ENCODE measurements at regions not wholly inside any gene's neighbourhood (a gene's known extent, or its start where the extent isn't known, plus 50 kb on each side); places are given as distances from the start of the nearest gene placed in this dataset.

DNA sequence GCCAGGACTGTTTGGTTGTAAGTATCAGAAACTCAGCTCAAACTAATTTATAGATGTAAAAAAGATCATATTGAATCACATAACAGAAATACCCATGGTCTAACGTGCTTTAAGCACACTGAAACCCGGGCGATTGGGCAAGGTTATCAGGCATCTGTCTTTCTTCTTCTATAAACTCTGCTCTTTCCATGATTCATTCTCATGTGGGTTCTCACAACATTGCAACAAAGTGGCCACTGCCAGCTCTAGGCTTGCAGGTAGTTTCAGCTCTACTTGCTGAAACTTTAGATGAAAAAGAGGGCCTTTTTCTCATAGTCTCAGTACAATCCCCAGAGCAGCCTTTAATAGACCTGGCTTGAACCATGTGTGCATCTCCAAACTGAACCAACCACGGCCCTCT, 456.1 kb downstream of the MFSD1 start:
- TF ChIP-seq, protein P1, sequence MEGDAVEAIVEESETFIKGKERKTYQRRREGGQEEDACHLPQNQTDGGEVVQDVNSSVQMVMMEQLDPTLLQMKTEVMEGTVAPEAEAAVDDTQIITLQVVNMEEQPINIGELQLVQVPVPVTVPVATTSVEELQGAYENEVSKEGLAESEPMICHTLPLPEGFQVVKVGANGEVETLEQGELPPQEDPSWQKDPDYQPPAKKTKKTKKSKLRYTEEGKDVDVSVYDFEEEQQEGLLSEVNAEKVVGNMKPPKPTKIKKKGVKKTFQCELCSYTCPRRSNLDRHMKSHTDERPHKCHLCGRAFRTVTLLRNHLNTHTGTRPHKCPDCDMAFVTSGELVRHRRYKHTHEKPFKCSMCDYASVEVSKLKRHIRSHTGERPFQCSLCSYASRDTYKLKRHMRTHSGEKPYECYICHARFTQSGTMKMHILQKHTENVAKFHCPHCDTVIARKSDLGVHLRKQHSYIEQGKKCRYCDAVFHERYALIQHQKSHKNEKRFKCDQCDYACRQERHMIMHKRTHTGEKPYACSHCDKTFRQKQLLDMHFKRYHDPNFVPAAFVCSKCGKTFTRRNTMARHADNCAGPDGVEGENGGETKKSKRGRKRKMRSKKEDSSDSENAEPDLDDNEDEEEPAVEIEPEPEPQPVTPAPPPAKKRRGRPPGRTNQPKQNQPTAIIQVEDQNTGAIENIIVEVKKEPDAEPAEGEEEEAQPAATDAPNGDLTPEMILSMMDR (IDR thresholded peaks at IDR 0.05): no peak
- no peak for TF ChIP-seq POLR2A (IDR thresholded peaks at IDR 0.05)

All from adrenal gland (tissue), 5 donors.